A673 (cell line): ENCODE measurements at regions not wholly inside any gene's neighbourhood (a gene's known extent, or its start where the extent isn't known, plus 50 kb on each side); places are given as distances from the start of the nearest gene placed in this dataset.

Experiments used
- BruUV-seq: library from RNA; stranded (reverse); fragments of 400-500 nt; replicated peaks from 2 replicates; lab custom pipeline; 2021; lab: Mats Ljungman, UMichigan
- CTCF ChIA-PET: fragments of 300-600 bp; sonication (Branson Sonifier 250); formaldehyde crosslinking; loops from one replicate; lab custom pipeline; 2022; ENCODE audit warnings: antibody characterized with exemption; lab: Charles Lee
- POLR2A ChIA-PET: fragments of 300-600 bp; sonication (Branson Sonifier 250); formaldehyde crosslinking; loops from one replicate; lab custom pipeline; 2022; ENCODE audit warnings: antibody characterized with exemption; ENCODE audit not compliant: low non-redundant PET; lab: Charles Lee
- DNase-seq: peaks from one replicate; pipeline ENCODE4 v3.0.0-alpha.2; 2015; ENCODE audit warnings: low spot score
- H3K27ac ChIP-seq: fragments of 200-600 bp; sonication (generic); 2 replicates; pipeline ENCODE4 v1.5.1; 2016; ENCODE audit warnings: mixed run types, low read depth, mild to moderate bottlenecking, mixed read lengths, antibody characterized with exemption, low read length; ENCODE audit not compliant: poor library complexity, severe bottlenecking
- H3K27me3 ChIP-seq: fragments of 200-600 bp; sonication (generic); replicated peaks from 2 replicates; pipeline ENCODE4 v1.6.1; 2017; ENCODE audit warnings: mixed run types, low read depth, mild to moderate bottlenecking, mixed read lengths, antibody characterized with exemption, low read length; ENCODE audit not compliant: insufficient read depth, poor library complexity
- H3K36me3 ChIP-seq: fragments of 200-600 bp; sonication (generic); 2 replicates; pipeline ENCODE4 v1.6.1; 2016; ENCODE audit warnings: mixed run types, mild to moderate bottlenecking, mixed read lengths, antibody characterized with exemption, low read length; ENCODE audit not compliant: insufficient read depth, poor library complexity, severe bottlenecking
- H3K4me1 ChIP-seq: fragments of 200-600 bp; sonication (generic); 2 replicates; pipeline ENCODE4 v1.6.1; 2017; ENCODE audit warnings: mixed run types, mild to moderate bottlenecking, mixed read lengths, antibody characterized with exemption, low read length; ENCODE audit not compliant: insufficient read depth, poor library complexity, severe bottlenecking
- H3K4me3 ChIP-seq: fragments of 200-600 bp; sonication (generic); 2 replicates; pipeline ENCODE4 v1.5.1; 2016; ENCODE audit warnings: low read depth, mixed run types, mild to moderate bottlenecking, mixed read lengths, low read length; ENCODE audit not compliant: poor library complexity, severe bottlenecking
- H3K9me3 ChIP-seq: fragments of 200-600 bp; sonication (generic); 2 replicates; pipeline ENCODE4 v1.6.1; 2016; ENCODE audit warnings: mixed run types, low read depth, mild to moderate bottlenecking, mixed read lengths, antibody characterized with exemption, low read length; ENCODE audit not compliant: poor library complexity, severe bottlenecking
- EZH2 ChIP-seq: fragments of 200-600 bp; sonication (generic); IDR thresholded peaks from 2 replicates; pipeline ENCODE4 v1.6.1; 2017; ENCODE audit warnings: borderline replicate concordance, low read depth, mild to moderate bottlenecking, mixed read lengths, antibody characterized with exemption, low read length; ENCODE audit not compliant: poor library complexity, severe bottlenecking
- intact Hi-C: fragments of 100-400 bp; cut with micrococcal nuclease; formaldehyde crosslinking; loops from one replicate; pipeline ENCODE4 v1.10.0; 2022; ENCODE audit not compliant: unreplicated experiment
- TF ChIP-seq, protein P1 (sequence below): fragments of 300-800, 200-600 bp; sonication (generic); conservative IDR thresholded peaks from 2 replicates; pipeline ENCODE4 v1.5.1; 2017; ENCODE audit warnings: low read depth, mild to moderate bottlenecking, antibody characterized with exemption, low read length, moderate library complexity, mixed read lengths

DNA sequence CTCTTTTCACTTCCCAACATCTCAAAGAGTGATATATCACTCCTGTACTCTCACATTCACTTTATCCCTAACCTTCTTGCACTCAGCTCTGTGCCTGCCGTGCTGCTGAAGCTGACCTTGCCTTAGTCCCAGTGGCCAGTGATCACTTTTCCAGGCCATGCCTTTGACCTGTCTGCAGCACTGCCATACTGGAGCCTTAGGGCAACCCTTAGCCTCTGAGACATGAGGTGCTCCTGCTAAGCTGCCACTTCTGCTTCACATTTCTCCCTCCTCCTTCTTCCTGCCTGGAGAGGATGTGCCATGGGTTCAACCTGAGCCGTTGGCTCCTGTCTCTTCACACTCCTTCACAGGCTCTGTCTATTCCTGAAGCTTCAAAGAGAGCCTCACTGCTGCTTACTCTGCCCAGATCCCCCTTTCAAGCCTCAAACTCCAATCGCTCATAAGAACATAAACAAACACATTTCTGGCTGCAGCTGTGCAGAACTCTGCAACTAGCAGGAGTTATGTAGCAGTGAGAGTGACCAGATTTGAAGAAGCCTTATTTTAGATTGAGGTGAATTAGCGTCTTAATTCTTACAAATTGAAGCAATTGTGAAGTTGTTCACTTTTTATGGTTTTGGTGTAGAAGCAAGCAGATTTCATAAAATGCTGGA is 716.2 kb upstream of the FANCL start:
- POLR2A ChIA-PET: no interaction called here

DNA sequence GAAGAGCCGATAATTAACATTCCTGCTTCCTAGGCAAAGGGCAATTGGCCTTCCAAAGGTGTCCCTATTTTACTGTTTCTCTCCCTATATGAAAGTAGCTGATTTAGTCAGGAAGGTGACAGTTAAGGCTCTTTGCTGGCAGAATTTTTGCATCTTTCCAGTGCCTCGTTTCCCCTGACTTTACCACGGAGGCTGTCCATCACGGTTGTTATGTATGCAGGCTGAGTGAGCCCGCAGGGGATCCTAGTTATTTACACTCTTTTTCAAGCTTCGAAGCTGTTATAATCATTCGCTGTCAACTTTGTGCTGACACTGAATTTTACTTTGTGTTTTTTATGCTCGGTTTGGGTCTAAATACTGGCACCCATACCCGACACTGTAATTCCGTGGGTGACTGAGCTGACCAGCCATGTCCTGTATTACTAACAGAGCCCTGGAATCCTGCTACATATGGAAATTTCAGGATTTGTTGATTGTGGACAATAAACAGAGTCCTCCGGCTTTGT is 713.8 kb upstream of the FANCL start:
- Histone ChIP-seq H3K4me3 (no peak overlapping the region), H3K27me3 (no peaks in the 10 kb centered on the region), H3K9me3 (no peaks in the 10 kb centered on the region), H3K36me3 (no peaks in the 10 kb centered on the region), H3K4me1 (no peaks in the 10 kb centered on the region), H3K27ac (no peak overlapping the region)
- CTCF ChIA-PET: no interaction called here
- POLR2A ChIA-PET: no interaction called here
- no peak for DNase-seq
- BruUV-seq: no TSS peak
- intact Hi-C loops: no loop called here
- TF ChIP-seq EZH2: no peak
- TF ChIP-seq, protein P1, sequence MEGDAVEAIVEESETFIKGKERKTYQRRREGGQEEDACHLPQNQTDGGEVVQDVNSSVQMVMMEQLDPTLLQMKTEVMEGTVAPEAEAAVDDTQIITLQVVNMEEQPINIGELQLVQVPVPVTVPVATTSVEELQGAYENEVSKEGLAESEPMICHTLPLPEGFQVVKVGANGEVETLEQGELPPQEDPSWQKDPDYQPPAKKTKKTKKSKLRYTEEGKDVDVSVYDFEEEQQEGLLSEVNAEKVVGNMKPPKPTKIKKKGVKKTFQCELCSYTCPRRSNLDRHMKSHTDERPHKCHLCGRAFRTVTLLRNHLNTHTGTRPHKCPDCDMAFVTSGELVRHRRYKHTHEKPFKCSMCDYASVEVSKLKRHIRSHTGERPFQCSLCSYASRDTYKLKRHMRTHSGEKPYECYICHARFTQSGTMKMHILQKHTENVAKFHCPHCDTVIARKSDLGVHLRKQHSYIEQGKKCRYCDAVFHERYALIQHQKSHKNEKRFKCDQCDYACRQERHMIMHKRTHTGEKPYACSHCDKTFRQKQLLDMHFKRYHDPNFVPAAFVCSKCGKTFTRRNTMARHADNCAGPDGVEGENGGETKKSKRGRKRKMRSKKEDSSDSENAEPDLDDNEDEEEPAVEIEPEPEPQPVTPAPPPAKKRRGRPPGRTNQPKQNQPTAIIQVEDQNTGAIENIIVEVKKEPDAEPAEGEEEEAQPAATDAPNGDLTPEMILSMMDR: no peak

More for the DNA sequence above, 716.2 kb upstream of the FANCL start:
- no peak for DNase-seq
- intact Hi-C loops: no loop called here
- H3K4me3 ChIP-seq: no peak overlapping the region
- H3K27me3 ChIP-seq: no peaks in the 10 kb centered on the region
- H3K4me1 ChIP-seq: no peaks in the 10 kb centered on the region
- no peaks in the 10 kb centered on the region for H3K36me3 ChIP-seq
- TF ChIP-seq, protein P1: no peak
- no peak for TF ChIP-seq EZH2
- no peak overlapping the region for H3K27ac ChIP-seq
- no peaks in the 10 kb centered on the region for H3K9me3 ChIP-seq
- CTCF ChIA-PET: no interaction called here
- BruUV-seq: no TSS peak

DNA sequence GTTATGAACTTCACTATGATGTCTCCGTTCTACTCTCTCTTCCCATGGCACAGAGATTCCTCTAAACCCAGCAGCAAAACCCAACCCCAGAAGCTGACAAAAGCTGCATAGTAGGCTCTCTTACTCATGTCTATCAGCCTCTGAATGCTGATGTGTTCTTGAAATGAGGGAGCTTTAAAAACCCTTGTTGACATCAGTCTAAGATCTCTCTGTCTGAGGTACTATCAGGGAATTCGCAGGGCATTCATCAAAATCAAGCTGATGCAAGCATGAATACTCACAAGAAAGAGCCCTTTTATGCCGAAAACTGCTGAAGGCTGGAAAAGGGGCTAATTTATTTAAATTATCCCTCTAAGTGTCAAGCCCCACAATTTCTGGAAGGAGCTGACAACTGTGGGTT is 710.6 kb upstream of the FANCL start:
- intact Hi-C loops: no loop called here
- BruUV-seq: no TSS peak

More for the DNA sequence above, 710.6 kb upstream of the FANCL start:
- H3K36me3 ChIP-seq: no peaks in the 10 kb centered on the region
- POLR2A ChIA-PET: no interaction called here
- CTCF ChIA-PET: no interaction called here
- no peak for TF ChIP-seq EZH2
- TF ChIP-seq, protein P1: no peak
- H3K27ac ChIP-seq: no peak overlapping the region
- no peaks in the 10 kb centered on the region for H3K4me1 ChIP-seq
- no peaks in the 10 kb centered on the region for H3K27me3 ChIP-seq
- DNase-seq: no peak
- no peaks in the 10 kb centered on the region for H3K9me3 ChIP-seq
- no peak overlapping the region for H3K4me3 ChIP-seq
